Fibroblast of skin of scalp (primary cell): ENCODE measurements at regions not wholly inside any gene's neighbourhood (a gene's known extent, or its start where the extent isn't known, plus 50 kb on each side); places are given as distances from the start of the nearest gene placed in this dataset.
"Not testable (repeated sequence)": the region's sequence is repeated elsewhere in the genome, so short reads cannot be mapped to it uniquely, and the experiment has no call there.

Source experiments
- DNase-seq: peaks from one replicate; pipeline ENCODE4 v3.0.0-alpha.2; 2013

DNA sequence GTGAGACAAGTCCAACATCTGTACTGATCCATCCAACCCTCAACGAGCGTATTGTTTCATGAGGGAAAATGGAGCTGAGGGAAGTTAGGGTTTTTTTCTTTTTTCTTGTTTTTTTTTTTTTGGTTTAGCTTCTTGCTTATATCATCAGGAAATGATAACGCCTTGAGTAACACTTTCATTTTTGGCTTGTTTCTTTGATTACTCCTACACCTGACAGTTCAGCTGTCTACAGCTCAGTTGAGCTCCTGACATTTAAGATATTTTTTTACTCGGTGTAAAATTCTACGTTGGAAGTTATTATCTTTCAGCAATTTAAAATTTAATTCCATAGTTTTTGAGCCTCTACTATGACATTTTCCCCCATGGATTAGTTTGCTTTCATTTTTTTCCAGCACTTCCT lies 691.0 kb upstream of the HTR2C start:
- DNase-seq, result no peak

GRCh38 chrX:113892401-113892800 lies 691.5 kb upstream of the HTR2C start:
- no peak for DNase-seq

DNA sequence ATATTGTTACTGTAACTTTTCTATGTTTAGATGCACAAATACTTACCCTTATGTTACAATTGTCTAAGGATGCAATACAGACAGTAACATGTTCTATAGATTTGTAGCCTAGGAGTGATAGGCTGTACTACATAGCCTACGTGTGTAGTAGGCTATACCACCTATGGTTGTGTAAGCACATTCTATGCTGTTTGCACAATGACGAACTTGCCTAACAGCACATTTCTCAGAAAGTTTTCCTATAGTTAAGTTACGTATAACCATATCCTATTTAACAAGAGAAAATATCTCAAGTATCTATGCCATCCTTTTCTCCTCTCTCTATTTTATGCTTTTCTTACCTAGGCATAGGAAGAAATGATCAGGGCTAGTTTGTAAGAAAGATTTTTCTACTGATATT lies 710.8 kb upstream of the HTR2C start:
- DNase-seq, result no peak

GRCh38 chrX:113868711-113869110 lies 715.2 kb upstream of the HTR2C start:
- DNase-seq, result no peak

DNA sequence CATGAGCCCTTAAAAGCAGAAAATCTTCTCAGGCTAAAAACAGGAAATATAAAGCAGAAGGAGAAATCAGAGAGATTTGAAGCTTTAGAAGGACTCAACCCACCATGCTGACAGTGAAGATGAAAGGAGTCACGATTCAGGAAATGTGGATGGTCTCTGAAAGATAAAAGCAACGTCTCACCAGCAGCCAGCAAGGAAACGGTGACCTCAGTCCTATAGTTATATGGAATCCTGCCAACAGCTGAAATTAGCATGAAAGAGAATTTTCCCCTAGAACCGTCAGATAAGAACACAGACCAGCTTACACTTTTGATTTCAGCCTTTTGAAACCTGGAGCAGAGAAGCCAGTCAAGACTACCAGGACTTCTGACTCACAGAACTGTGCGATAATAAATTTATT lies 715.7 kb upstream of the HTR2C start:
- no peak for DNase-seq

GRCh38 chrX:113849408-113849807 lies 734.5 kb upstream of the HTR2C start:
- no peak for DNase-seq

DNA sequence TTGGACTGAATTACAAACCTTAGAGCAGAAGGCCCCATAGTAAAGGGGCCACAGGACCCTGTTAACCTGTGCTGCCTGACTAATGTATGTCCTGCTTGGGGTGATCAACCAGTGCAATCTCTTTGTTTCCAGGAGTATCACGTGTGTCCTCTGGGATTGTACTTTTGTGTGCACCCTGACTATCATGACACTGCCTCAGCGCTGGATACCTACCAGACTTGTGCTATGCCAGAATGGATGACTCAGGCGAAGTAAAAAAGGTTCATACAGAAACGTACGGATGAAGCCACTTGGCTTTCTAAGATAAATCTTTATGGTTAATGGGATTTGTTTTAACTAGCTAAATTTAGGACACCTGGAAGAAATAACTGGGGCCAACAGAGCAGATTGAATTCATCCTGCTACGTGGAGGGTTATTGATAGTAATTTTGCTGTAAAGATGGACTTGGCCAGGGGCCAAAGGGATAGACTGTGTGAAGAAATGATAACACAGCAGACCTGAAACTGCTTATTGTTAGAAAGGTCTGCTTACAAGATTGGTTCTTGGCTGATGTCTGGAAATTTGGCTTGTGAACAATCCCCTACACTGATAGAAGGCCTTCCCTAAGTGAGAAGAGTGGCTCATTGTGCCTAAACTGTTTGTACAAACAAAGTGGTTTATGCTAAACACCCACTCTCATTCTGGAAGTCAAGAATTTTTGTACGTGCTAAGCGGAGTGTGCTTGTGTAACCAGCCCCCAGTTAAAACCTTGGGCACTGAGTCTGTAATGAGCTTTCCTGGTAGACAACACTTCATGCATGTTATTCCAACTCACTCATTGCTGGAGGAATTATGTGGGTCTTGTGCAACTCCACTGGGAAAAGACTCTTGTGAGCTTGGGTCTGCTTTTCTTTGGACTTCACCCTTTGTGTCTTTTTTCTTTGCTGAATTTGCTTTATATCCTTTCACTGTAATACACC lies 750.5 kb upstream of the HTR2C start:
- no peak for DNase-seq

- DNase-seq, result no peak
Measured at GRCh38 chrX:113828470-113828869, 755.4 kb upstream of the HTR2C start.

GRCh38 chrX:113818346-113818745 lies 765.5 kb upstream of the HTR2C start:
- no peak for DNase-seq

DNA sequence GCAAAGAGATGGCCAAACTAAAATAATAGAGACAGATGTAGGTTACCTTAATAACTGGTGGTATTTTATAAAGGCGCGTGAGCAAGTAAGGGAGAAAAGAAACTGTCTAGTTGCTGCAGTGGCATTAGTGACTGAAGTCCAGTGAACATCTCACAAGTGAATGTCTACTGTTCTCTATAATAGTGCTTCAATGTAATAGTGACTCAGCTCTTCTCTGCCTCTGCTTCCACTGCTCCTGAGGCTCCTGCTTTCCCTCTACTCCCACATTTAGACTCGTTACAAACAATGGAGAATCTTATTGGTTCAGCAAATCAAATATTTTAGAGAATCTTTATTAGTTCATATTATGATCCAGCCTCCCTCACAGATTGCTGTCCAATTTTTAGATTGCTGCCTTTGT lies 779.1 kb upstream of the HTR2C start:
- DNase-seq, result no peak

- DNase-seq, result no peak
Measured at GRCh38 chrX:113804291-113804690, 779.6 kb upstream of the HTR2C start.

DNA sequence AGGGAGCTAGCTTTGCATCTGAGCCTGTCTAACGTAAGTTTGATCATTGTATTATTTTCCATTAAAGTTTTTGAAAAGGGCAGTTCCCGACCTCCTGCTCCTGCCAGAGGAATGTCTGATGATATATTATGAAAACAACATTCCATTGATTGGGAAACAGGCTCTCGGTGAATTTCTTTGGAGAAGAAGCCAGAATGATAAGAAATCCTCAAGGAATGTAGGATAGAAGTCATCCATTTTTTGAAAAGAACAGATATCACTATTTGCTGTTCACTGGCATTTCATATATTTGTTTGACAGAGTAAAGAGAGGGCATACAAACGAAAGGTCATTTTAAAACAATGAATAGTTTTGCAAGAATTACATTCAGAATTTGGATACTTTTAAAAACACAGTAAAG lies 781.0 kb upstream of the HTR2C start:
- no peak for DNase-seq

DNA sequence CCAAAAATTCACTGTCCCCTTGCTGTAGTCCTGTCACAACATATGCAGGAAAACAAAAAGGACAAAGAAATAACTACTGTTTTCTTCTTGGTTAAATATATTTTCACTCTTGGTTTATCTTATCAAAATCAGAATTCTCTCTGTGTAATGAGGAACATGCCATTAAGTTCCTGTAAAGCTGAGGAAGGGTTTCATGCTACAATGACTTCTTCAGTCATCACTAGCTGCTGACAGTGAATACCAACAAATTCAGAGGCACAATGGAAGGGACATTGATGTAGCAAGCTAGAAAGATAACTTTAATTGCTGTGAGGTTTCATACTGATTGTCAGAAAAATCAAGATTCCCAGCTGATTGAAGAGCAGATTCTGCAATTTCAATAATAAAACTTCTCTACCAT lies 782.9 kb upstream of the HTR2C start:
- no peak for DNase-seq

GRCh38 chrX:113793563-113793962 lies 790.3 kb upstream of the HTR2C start:
- DNase-seq, result no peak

DNA sequence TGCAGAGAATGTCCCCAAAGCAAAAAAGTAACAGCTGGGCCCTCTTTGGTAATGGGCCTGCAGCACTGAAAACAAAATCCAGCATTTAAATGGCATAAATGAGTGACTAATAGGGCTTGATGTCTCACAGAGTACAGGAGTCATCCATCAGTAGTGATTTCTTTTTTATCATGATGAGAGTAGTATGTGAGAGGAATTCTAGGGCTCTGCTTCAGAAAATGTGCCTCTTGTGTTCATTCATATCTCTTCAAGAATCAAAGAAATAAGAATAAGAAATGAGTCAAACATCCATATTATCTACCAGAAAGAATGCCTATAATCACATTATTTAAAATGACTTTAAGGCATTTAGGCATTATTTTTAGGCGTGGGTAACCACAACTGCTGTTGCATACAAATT lies 792.9 kb upstream of the HTR2C start:
- no peak for DNase-seq

GRCh38 chrX:113784754-113785153 lies 799.1 kb upstream of the HTR2C start:
- not testable (repeated sequence) for DNase-seq

DNA sequence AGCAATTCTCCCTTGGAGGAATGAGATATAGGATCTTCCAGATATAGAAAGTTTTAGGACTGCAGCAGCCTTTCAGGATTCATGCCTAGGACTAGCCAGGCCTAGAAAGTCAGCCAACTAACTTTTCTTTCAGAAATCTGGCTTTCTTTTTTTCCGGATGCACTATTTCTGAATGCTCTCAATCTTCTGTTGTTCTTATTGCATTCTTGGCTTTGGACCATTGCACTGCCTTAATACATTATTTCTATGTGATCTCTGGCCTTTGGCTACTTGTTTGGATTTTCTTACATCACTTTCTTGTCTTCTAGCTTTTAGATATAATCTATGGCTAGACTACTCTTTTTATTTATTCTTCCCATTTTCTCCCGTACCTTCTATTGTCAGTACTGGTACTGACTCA lies 813.1 kb upstream of the HTR2C start:
- DNase-seq, result no peak

GRCh38 chrX:113770071-113770470 lies 813.8 kb upstream of the HTR2C start:
- no peak for DNase-seq

- no peak for DNase-seq
Measured at GRCh38 chrX:113759422-113759821, 824.5 kb upstream of the HTR2C start.

DNA sequence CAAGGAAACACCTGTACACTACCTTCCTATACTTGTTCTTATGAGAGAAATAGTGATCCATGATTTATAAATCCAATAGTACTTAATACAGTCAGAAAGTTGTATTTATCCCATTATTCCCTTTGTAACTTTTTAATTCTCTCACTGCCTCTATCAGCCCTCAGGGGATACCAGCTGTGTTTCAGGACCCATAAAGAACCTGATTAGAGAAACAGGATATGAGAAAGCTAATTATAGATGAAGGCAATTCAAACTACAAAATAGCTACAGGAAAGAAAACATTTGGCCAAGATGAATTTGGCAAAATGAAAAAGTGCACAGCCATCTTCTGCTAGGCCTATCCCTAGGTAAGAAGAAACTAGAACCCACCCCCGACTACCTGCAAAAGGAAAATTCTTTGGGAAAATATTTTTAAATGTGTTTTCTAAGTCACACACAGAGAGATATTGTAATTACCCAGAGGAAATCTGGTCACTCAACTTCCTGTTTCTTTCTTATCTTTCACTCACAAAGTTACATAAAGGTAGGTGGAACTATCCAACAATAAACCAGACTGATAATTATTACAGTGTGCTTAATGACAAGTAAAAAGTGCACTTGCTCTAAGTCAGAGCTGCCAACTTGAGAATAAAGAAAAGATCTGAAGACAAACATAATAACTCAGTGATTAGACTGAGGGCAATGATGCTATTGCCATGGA lies 836.5 kb upstream of the HTR2C start:
- no peak for DNase-seq

DNA sequence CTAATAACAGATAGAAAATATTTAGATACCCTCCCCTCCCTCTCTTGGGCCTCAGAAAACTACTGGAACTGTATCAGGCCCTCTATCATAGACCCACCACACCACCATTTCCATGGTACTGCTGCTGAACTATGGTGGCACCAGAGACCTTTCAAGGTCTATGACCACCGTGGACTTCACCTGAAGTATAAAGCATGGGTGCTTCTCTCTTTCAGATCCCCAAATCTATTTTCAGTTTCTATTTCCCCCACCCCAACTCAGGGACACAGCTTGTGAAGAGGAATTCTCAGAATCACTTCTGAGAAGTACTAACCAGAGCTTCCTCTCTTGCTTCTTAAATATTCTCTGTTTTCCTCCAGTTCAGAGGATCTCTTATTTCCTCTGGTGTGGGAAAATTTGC lies 840.8 kb upstream of the HTR2C start:
- DNase-seq, result no peak

GRCh38 chrX:113741744-113742143 lies 842.1 kb upstream of the HTR2C start:
- DNase-seq, result peak; percentile 0

DNA sequence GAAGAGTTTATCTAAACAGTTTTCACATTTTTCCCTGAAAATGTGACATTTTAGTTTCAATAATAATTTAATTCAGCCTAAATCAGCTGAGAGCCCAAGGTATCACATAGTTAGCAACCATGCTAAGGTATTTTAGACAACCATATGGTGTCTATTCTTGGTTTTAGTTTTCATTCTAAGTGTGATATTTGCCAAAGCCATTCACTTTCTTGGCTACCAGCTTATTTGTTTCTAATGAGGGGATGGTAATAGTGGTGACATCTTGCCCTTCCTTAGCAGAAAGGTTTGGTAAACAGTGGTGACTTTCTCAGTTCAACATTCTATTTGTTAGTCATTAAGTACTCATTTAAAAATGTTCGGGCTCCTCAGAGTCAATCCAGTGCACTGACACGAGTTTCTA lies 854.9 kb upstream of the HTR2C start:
- DNase-seq, result no peak

- no peak for DNase-seq
Measured at GRCh38 chrX:113726898-113727297, 857.0 kb upstream of the HTR2C start.
